HTR-8/SVneo (cell line): ENCODE measurements at regions not wholly inside any gene's neighbourhood (a gene's known extent, or its start where the extent isn't known, plus 50 kb on each side); places are given as distances from the start of the nearest gene placed in this dataset.
"Not testable (repeated sequence)": the region's sequence is repeated elsewhere in the genome, so short reads cannot be mapped to it uniquely, and the experiment has no call there.

Experiments used
- DNase-seq: peaks from one replicate; pipeline ENCODE4 v3.0.0; 2011; ENCODE audit warnings: low spot score, mixed read lengths; ENCODE audit not compliant: insufficient read length
- FAIRE-seq: peaks from 2 replicates; lab custom pipeline; 2011; peaks lifted over from hg19 to GRCh38; lab: Jason Lieb, UNC

- DNase-seq (no peak), FAIRE-seq (no peak)
Measured at GRCh38 chr22:25497181-25497641, 67.3 kb upstream of the GRK3 start.

GRCh38 chr22:25497716-25498115 lies 66.8 kb upstream of the GRK3 start:
- FAIRE-seq (no peak), DNase-seq (no peak)

- FAIRE-seq, DNase-seq: not testable (repeated sequence)
Measured at GRCh38 chr22:25500671-25501070, 63.8 kb upstream of the GRK3 start.

GRCh38 chr22:25504017-25504416 lies 60.5 kb upstream of the GRK3 start:
- not testable (repeated sequence) for FAIRE-seq

GRCh38 chr22:25508161-25508560 lies 56.3 kb upstream of the GRK3 start:
- no peak for FAIRE-seq
- DNase-seq: no peak

More at GRCh38 chr22:25504017-25504416, 60.5 kb upstream of the GRK3 start:
- DNase-seq: not testable (repeated sequence)

GRCh38 chr22:25508761-25509321 lies 55.6 kb upstream of the GRK3 start:
- DNase-seq: no peak
- no peak for FAIRE-seq

- FAIRE-seq (no peak), DNase-seq (no peak)
Measured at GRCh38 chr22:25509374-25509791, 55.1 kb upstream of the GRK3 start.

- no peak for FAIRE-seq
Measured at GRCh38 chr22:25510876-25511275, 53.6 kb upstream of the GRK3 start.

GRCh38 chr22:25511725-25512124 lies 52.8 kb upstream of the GRK3 start:
- DNase-seq (no peak), FAIRE-seq (no peak)

More at GRCh38 chr22:25510876-25511275, 53.6 kb upstream of the GRK3 start:
- no peak for DNase-seq

- no peak for FAIRE-seq
- no peak for DNase-seq
Measured at GRCh38 chr22:25514436-25515180, 49.9 kb upstream of the GRK3 start.
